Neural crest cell (in vitro differentiated cells): ENCODE measurements at regions not wholly inside any gene's neighbourhood (a gene's known extent, or its start where the extent isn't known, plus 50 kb on each side); places are given as distances from the start of the nearest gene placed in this dataset.

ENCODE experiments used
- DNase-seq: peaks from one replicate; pipeline ENCODE4 v3.0.0; 2021; ENCODE audit warnings: low read depth, mixed read lengths, low spot score
- H3K27ac Mint-ChIP-seq: one replicate; pipeline ENCODE4 v1.8.0; 2021; ENCODE audit warnings: mild to moderate bottlenecking, mixed read lengths; ENCODE audit not compliant: unreplicated experiment
- H3K27me3 Mint-ChIP-seq: 2 replicates; pipeline ENCODE4 v1.8.0; 2021; ENCODE audit warnings: low read depth, mild to moderate bottlenecking, mixed read lengths
- H3K36me3 Mint-ChIP-seq: 2 replicates; pipeline ENCODE4 v1.8.0; 2021; ENCODE audit warnings: low read depth, mild to moderate bottlenecking, mixed read lengths
- H3K4me1 Mint-ChIP-seq: 2 replicates; pipeline ENCODE4 v1.8.0; 2021; ENCODE audit warnings: mixed read lengths
- H3K4me3 Mint-ChIP-seq: one replicate; pipeline ENCODE4 v1.8.0; 2021; ENCODE audit warnings: mild to moderate bottlenecking, mixed read lengths
- H3K9me3 Mint-ChIP-seq: 2 replicates; pipeline ENCODE4 v1.8.0; 2021; ENCODE audit warnings: mixed read lengths
- TF ChIP-seq, protein P1 (sequence below): fragments of 200-600 bp; sonication (generic); conservative IDR thresholded peaks from 2 replicates; pipeline ENCODE4 v1.5.0; 2021; ENCODE audit warnings: antibody characterized with exemption, mild to moderate bottlenecking

DNA sequence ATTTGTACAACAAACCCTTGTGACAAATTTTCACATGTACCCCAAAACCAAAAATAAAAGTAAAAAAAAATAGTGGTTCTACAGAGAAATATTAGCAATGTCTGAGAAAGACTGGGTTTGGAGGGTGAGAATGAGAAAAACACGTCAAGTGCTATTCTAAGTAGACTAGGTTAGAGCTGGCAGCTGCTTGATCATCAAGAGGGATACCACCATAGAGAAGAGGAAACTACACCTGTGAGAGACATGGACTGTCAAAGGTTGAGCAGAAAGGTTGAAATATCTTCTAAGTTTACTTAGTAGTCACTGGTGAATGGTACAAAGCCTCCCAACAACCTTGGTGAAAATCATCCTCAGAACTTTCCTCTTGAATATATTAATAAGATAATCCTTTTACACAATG, 126.9 kb upstream of the ITGA4 start:
- no peak overlapping the region for H3K27ac Mint-ChIP-seq
- peaks cover 22% of the 10 kb centered on the region for H3K4me1 Mint-ChIP-seq
- TF ChIP-seq, protein P1, sequence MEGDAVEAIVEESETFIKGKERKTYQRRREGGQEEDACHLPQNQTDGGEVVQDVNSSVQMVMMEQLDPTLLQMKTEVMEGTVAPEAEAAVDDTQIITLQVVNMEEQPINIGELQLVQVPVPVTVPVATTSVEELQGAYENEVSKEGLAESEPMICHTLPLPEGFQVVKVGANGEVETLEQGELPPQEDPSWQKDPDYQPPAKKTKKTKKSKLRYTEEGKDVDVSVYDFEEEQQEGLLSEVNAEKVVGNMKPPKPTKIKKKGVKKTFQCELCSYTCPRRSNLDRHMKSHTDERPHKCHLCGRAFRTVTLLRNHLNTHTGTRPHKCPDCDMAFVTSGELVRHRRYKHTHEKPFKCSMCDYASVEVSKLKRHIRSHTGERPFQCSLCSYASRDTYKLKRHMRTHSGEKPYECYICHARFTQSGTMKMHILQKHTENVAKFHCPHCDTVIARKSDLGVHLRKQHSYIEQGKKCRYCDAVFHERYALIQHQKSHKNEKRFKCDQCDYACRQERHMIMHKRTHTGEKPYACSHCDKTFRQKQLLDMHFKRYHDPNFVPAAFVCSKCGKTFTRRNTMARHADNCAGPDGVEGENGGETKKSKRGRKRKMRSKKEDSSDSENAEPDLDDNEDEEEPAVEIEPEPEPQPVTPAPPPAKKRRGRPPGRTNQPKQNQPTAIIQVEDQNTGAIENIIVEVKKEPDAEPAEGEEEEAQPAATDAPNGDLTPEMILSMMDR, result no peak
- no peaks in the 10 kb centered on the region for H3K27me3 Mint-ChIP-seq
- DNase-seq, result no peak
- peaks cover 6% of the 10 kb centered on the region for H3K36me3 Mint-ChIP-seq
- H3K9me3 Mint-ChIP-seq, result peaks cover 18% of the 10 kb centered on the region
- no peak overlapping the region for H3K4me3 Mint-ChIP-seq

DNA sequence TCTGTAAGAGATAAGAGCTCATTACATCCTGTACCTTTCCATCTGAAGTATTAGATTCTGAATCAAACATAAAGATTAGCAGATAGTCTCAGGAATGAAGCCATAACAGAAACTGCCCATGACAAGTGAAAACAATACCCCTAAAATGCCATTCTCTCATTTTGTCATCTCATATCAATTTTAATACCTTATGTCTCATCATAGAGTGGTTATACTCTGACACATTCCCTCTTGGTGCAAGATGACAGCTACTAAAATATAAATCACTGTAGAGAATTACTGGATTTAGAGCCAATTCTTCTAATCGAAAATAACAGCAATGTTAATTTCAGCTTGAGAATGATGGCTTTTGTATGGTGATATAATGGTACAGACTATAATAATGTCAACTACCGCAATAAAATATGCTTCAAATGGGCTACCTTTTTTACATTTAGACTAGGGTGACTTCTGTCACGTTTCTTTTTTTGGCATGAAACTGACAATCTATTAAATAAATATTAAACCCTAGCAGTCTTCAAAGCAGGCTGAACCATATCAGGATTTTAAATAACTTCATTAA, 125.1 kb upstream of the ITGA4 start:
- H3K36me3 Mint-ChIP-seq, result peaks cover 6% of the 10 kb centered on the region

DNA sequence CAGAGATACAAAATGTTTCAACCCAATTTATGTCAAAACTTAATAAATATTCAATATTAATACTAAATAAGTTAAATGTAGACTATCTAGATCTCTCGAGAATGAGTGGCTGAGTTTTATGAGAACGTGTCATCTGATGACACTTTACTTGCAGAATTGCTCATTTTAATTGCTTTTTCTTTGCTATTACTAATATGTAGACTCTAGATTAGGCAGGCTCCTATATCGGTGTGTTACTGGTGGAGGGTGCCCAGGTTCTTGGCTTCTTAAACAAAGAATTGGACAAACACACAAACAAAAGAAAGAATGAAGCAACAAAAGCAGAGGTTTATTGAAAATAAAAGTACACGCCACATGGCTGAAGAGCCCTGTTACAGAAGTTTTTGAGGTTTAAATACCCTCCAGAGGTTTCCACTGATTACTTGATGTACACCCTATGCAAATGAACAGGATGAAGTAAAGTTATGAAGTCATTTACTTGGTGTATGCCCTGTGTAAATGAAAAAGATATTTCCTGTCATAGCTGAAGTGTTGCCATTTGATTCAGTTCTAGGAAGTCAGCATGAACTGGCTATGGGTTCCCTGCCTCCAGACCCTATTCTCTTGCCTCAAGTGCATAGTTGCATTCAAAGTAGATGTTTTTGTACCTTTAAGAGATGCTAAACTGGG, 122.9 kb upstream of the ITGA4 start:
- TF ChIP-seq, protein P1, result no peak
- Mint-ChIP-seq H3K4me1 (peaks cover 15% of the 10 kb centered on the region), H3K4me3 (no peak overlapping the region), H3K9me3 (peaks cover 5% of the 10 kb centered on the region), H3K36me3 (peaks cover 2% of the 10 kb centered on the region), H3K27me3 (no peaks in the 10 kb centered on the region), H3K27ac (no peak overlapping the region)
- no peak for DNase-seq

More for the DNA sequence above, 125.1 kb upstream of the ITGA4 start:
- Mint-ChIP-seq H3K4me1 (peaks cover 19% of the 10 kb centered on the region), H3K27me3 (no peaks in the 10 kb centered on the region), H3K9me3 (peaks cover 18% of the 10 kb centered on the region), H3K4me3 (no peak overlapping the region), H3K27ac (no peak overlapping the region)
- TF ChIP-seq, protein P1, result no peak
- DNase-seq, result no peak

DNA sequence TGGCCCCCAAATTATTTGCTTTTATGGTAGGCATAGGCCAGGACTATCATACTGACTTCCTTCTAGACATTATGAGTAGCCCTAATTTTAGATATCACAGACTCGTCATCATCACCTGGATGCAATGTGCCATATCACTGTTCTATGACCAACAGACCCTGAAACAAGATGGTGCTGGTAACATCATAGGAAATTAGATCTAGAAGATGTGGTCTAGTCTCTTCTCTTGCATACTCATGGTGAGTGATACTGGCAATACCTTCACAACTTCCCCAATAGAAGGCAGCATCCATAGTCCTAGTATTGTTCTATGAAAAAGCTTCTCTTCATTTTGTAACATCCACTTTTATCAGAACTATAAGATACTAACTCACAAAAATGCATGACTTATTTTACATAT, 116.3 kb upstream of the ITGA4 start:
- TF ChIP-seq, protein P1, result no peak
- H3K4me3 Mint-ChIP-seq, result no peak overlapping the region
- DNase-seq, result no peak
- H3K27me3 Mint-ChIP-seq, result no peaks in the 10 kb centered on the region
- no peak overlapping the region for H3K27ac Mint-ChIP-seq
- no peaks in the 10 kb centered on the region for H3K36me3 Mint-ChIP-seq
- H3K4me1 Mint-ChIP-seq, result no peaks in the 10 kb centered on the region
- H3K9me3 Mint-ChIP-seq, result no peaks in the 10 kb centered on the region

DNA sequence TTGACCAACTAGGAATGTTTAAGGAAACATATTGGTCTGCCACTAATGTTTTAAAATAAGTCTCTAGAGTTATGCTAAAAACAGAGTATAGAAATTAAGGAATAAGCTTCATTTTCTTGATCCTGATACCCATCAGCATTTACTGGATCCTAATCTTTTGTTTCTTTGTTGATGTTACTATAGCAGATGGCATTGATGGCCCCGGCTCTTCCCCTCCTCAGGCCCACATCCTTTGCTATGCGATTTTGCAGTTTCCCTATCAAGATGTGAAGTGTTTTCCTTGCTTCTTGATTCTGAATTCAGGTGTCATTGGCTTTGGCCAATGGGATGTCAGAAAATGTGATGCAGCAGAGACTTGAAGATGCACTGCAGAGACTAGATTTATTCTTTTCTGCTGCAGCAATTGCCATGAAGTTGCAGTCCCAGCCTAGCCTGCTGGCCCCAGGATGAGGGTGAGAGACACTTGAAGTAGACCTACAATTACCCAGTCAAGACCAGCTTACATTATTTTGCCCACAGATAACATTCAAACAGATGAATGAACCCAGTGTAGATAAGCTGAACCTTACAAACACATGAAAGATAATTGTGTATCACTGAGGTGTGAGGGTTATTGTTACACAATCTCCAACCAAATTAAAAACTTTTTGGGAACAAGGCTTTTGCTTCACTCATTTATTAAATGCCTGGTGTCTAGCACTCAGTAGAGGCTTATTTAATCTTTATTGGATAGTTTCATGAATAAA, 115.2 kb upstream of the ITGA4 start:
- DNase-seq, result no peak
- Mint-ChIP-seq H3K4me3 (no peak overlapping the region), H3K4me1 (no peaks in the 10 kb centered on the region), H3K27ac (no peak overlapping the region), H3K27me3 (no peaks in the 10 kb centered on the region), H3K9me3 (no peaks in the 10 kb centered on the region), H3K36me3 (no peaks in the 10 kb centered on the region)
- TF ChIP-seq, protein P1, result no peak
